ENCODE measurements at regions not wholly inside any gene's neighbourhood (a gene's known extent, or its start where the extent isn't known, plus 50 kb on each side); places are given as distances from the start of the nearest gene placed in this dataset.
"Not testable (repeated sequence)": the region's sequence is repeated elsewhere in the genome, so short reads cannot be mapped to it uniquely, and the experiment has no call there.

DNA sequence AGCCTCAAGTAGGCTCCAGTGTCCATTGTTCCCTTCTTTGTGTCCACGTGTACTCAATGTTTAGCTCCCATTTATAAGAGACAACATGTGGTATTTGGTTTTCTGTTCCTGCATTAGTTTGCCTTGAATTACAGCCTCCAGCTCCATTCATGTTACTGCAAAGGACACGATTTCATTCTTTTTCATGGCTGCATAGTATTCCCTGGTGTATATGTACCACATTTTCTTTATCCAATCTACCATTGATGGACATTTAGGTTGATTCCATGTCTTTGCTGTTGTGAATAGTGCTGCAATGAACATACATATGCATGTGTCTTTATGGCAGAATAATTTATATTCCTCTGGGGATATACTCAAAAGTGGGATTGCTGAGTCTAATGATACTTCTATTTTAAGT, 75.2 kb upstream of the NID2 start:
- H3K36me3 ChIP-seq (ENCODE audit: insufficient read depth, low read length); H3K4me3 ChIP-seq (ENCODE audit: low read length); H3K27me3 ChIP-seq (ENCODE audit: insufficient read depth, low read length, poor library complexity, severe bottlenecking); H3K36me3 Mint-ChIP-seq; H3K27me3 Mint-ChIP-seq; DNase-seq; H3K9me3 Mint-ChIP-seq; H3K4me3 Mint-ChIP-seq; H3K4me1 ChIP-seq (ENCODE audit: insufficient read depth, low read length); H3K9me3 ChIP-seq (ENCODE audit: low read length); H3K27ac Mint-ChIP-seq; H3K27ac ChIP-seq (ENCODE audit: low read depth, low read length); POLR2A ChIA-PET: not testable (repeated sequence)
- H3K4me1 Mint-ChIP-seq = peaks cover 27 to 30% (median 28%) of the 10 kb centered on the region in 3 donors
- CTCF ChIA-PET = interaction anchor here (1.8 kb wide), 1 partner anchor 13 kb away, joined by 4 read pairs; no protein-coding TSS in a partner anchor

GRCh38 chr14:52142504-52142903, 73.6 kb upstream of the NID2 start:
- H3K27ac ChIP-seq (ENCODE audit: low read depth, low read length) = no peak overlapping the region
- peaks cover 11 to 14% (median 12%) of the 10 kb centered on the region in 3 donors for H3K4me1 Mint-ChIP-seq
- no peaks in the 10 kb centered on the region for H3K4me1 ChIP-seq (ENCODE audit: insufficient read depth, low read length)
- no peaks in the 10 kb centered on the region for H3K36me3 Mint-ChIP-seq
- H3K9me3 Mint-ChIP-seq = peaks cover 0 to 4% (median 0%) of the 10 kb centered on the region in 5 donors
- no peak overlapping the region for H3K27ac Mint-ChIP-seq
- no peaks in the 10 kb centered on the region for H3K36me3 ChIP-seq (ENCODE audit: insufficient read depth, low read length)
- ChIA-PET CTCF (interaction anchor here (1.8 kb wide), 1 partner anchor 12 kb away, joined by 4 read pairs; no protein-coding TSS in a partner anchor), POLR2A (no interaction called here)
- H3K27me3 Mint-ChIP-seq = no peaks in the 10 kb centered on the region
- DNase-seq = no peak
- H3K27me3 ChIP-seq (ENCODE audit: insufficient read depth, low read length, poor library complexity, severe bottlenecking) = no peaks in the 10 kb centered on the region
- H3K9me3 ChIP-seq (ENCODE audit: low read length) = no peaks in the 10 kb centered on the region
- H3K4me3 ChIP-seq (ENCODE audit: low read length) = no peak overlapping the region
- no peak overlapping the region for H3K4me3 Mint-ChIP-seq

GRCh38 chr14:52131640-52132320, 62.9 kb upstream of the NID2 start:
- Histone ChIP-seq H3K4me1 (ENCODE audit: insufficient read depth, low read length) (peaks cover 7% of the 10 kb centered on the region), H3K27me3 (ENCODE audit: insufficient read depth, low read length, poor library complexity, severe bottlenecking) (no peaks in the 10 kb centered on the region), H3K36me3 (ENCODE audit: insufficient read depth, low read length) (no peaks in the 10 kb centered on the region), H3K9me3 (ENCODE audit: low read length) (no peaks in the 10 kb centered on the region), H3K4me3 (ENCODE audit: low read length) (no peak overlapping the region), H3K27ac (ENCODE audit: low read depth, low read length) (no peak overlapping the region)
- Mint-ChIP-seq H3K27ac (peak overlapping the region in 2 of 8 donors; percentile 42 to 59), H3K36me3 (peaks cover 0 to 17% (median 2%) of the 10 kb centered on the region in 3 donors), H3K4me1 (peaks cover 11 to 20% (median 19%) of the 10 kb centered on the region in 3 donors), H3K27me3 (no peaks in the 10 kb centered on the region), H3K9me3 (peaks cover 6 to 13% (median 8%) of the 10 kb centered on the region in 5 donors), H3K4me3 (peak overlapping the region in 4 of 7 donors; percentile 34 to 65 (median 60))
- peak in 4 of 5 donors; percentile 25 to 60 (median 34) for DNase-seq
- POLR2A ChIA-PET = no interaction called here
- CTCF ChIA-PET = interaction anchor here (0.7 to 1.5 kb wide), 4 partner anchors 10 to 88 kb away, joined by 3 read pairs; no protein-coding TSS in a partner anchor

GRCh38 chr14:52129721-52130120, 60.9 kb upstream of the NID2 start:
- no peak overlapping the region for H3K4me3 Mint-ChIP-seq
- peaks cover 28 to 38% (median 37%) of the 10 kb centered on the region in 3 donors for H3K4me1 Mint-ChIP-seq
- no peak overlapping the region for H3K27ac Mint-ChIP-seq
- ChIA-PET POLR2A (no interaction called here), CTCF (no interaction called here)
- H3K27me3 Mint-ChIP-seq = peaks cover 0 to 2% of the 10 kb centered on the region in 2 donors
- DNase-seq = no peak
- no peaks in the 10 kb centered on the region for H3K36me3 ChIP-seq (ENCODE audit: insufficient read depth, low read length)
- H3K36me3 Mint-ChIP-seq = peaks cover 0 to 6% (median 2%) of the 10 kb centered on the region in 3 donors
- H3K27me3 ChIP-seq (ENCODE audit: insufficient read depth, low read length, poor library complexity, severe bottlenecking) = no peaks in the 10 kb centered on the region
- no peaks in the 10 kb centered on the region for H3K9me3 ChIP-seq (ENCODE audit: low read length)
- H3K9me3 Mint-ChIP-seq = peaks cover 0 to 2% (median 0%) of the 10 kb centered on the region in 5 donors
- no peak overlapping the region for H3K4me3 ChIP-seq (ENCODE audit: low read length)
- H3K27ac ChIP-seq (ENCODE audit: low read depth, low read length) = no peak overlapping the region
- H3K4me1 ChIP-seq (ENCODE audit: insufficient read depth, low read length) = peaks cover 20% of the 10 kb centered on the region

GRCh38 chr14:52125885-52126284, 57.0 kb upstream of the NID2 start:
- peaks cover 17 to 25% (median 22%) of the 10 kb centered on the region in 3 donors for H3K4me1 Mint-ChIP-seq
- ChIA-PET CTCF (no interaction called here), POLR2A (no interaction called here)
- no peaks in the 10 kb centered on the region for H3K9me3 ChIP-seq (ENCODE audit: low read length)
- H3K9me3 Mint-ChIP-seq = no peaks in the 10 kb centered on the region
- H3K27ac ChIP-seq (ENCODE audit: low read depth, low read length) = no peak overlapping the region
- peaks cover 14% of the 10 kb centered on the region for H3K4me1 ChIP-seq (ENCODE audit: insufficient read depth, low read length)
- H3K4me3 Mint-ChIP-seq = peak overlapping the region; percentile 19 to 51 (median 34)
- peaks cover 0 to 2% of the 10 kb centered on the region in 2 donors for H3K27me3 Mint-ChIP-seq
- H3K4me3 ChIP-seq (ENCODE audit: low read length) = no peak overlapping the region
- peak in 1 of 5 donors; percentile 13 for DNase-seq
- no peaks in the 10 kb centered on the region for H3K27me3 ChIP-seq (ENCODE audit: insufficient read depth, low read length, poor library complexity, severe bottlenecking)
- no peaks in the 10 kb centered on the region for H3K36me3 ChIP-seq (ENCODE audit: insufficient read depth, low read length)
- peak overlapping the region in 4 of 8 donors; percentile 2 to 62 (median 54) for H3K27ac Mint-ChIP-seq
- peaks cover 0 to 4% (median 0%) of the 10 kb centered on the region in 3 donors for H3K36me3 Mint-ChIP-seq

DNA sequence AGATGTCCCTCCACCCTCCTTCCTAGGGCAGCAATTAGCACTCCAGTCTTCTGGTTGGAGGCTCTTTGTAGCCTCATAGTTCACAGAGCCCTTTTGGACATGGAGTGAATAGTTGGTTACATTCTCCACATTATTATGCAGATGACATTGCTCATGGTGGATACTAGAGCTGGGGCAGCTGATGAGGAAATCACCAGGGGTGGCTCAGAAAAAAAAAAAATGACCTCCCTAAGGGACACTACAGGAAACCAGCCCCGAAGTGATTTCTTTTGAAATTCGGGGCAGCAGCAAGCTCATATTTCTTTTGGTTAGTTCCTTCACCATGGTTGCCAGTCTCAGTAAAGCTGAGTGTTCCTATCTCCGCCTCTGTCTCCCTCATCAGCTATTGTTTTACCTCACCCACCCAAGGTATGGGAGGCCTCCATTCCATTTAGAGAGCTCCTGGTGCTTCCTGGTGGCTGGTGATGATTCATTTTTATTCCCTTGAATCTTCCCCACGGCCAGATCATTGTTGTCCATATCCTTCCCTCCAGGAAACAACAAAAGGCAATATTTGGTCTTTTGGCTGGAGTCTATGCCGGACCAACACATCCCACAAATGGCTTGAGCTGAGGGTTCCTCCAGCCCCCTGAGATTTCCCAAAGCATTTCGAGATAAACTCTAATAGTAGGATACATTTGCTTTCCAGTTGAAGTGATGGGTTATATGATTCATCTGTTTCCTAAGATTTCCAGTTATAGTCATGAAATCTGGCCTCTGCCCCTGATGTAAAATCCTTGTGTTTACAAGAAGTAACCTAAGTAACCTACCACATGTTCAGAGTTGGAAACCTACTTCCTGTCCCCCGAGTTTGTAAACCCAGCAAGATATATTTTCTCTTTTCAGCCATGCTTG, 56.2 kb upstream of the NID2 start:
- peaks cover 0 to 2% of the 10 kb centered on the region in 2 donors for H3K27me3 Mint-ChIP-seq
- peak in 2 of 5 donors; percentile 13 to 32 for DNase-seq
- no peaks in the 10 kb centered on the region for H3K27me3 ChIP-seq (ENCODE audit: insufficient read depth, low read length, poor library complexity, severe bottlenecking)
- no peaks in the 10 kb centered on the region for H3K36me3 ChIP-seq (ENCODE audit: insufficient read depth, low read length)
- peaks cover 17 to 25% (median 22%) of the 10 kb centered on the region in 3 donors for H3K4me1 Mint-ChIP-seq
- no peak overlapping the region for H3K27ac ChIP-seq (ENCODE audit: low read depth, low read length)
- H3K27ac Mint-ChIP-seq = peak overlapping the region in 3 of 8 donors; percentile 1 to 58 (median 51)
- ChIA-PET CTCF (interaction anchor here (0.9 kb wide), 1 partner anchor 10 kb away, joined by 4 read pairs; no protein-coding TSS in a partner anchor), POLR2A (no interaction called here)
- peaks cover 0 to 4% (median 0%) of the 10 kb centered on the region in 3 donors for H3K36me3 Mint-ChIP-seq
- no peaks in the 10 kb centered on the region for H3K9me3 ChIP-seq (ENCODE audit: low read length)
- peaks cover 14% of the 10 kb centered on the region for H3K4me1 ChIP-seq (ENCODE audit: insufficient read depth, low read length)
- no peak overlapping the region for H3K4me3 ChIP-seq (ENCODE audit: low read length)
- H3K9me3 Mint-ChIP-seq = no peaks in the 10 kb centered on the region
- H3K4me3 Mint-ChIP-seq = peak overlapping the region in 5 of 7 donors; percentile 2 to 51 (median 24)

- CTCF ChIA-PET; H3K27me3 Mint-ChIP-seq; H3K27ac ChIP-seq (ENCODE audit: low read depth, low read length); H3K36me3 ChIP-seq (ENCODE audit: insufficient read depth, low read length); POLR2A ChIA-PET; H3K9me3 ChIP-seq (ENCODE audit: low read length); H3K9me3 Mint-ChIP-seq; H3K4me3 Mint-ChIP-seq; H3K27ac Mint-ChIP-seq; H3K36me3 Mint-ChIP-seq; DNase-seq; H3K4me3 ChIP-seq (ENCODE audit: low read length); H3K27me3 ChIP-seq (ENCODE audit: insufficient read depth, low read length, poor library complexity, severe bottlenecking): not testable (repeated sequence)
- peaks cover 14% of the 10 kb centered on the region for H3K4me1 ChIP-seq (ENCODE audit: insufficient read depth, low read length)
- peaks cover 17 to 21% (median 20%) of the 10 kb centered on the region in 3 donors for H3K4me1 Mint-ChIP-seq
Measured at GRCh38 chr14:52122163-52122562, 53.3 kb upstream of the NID2 start.

DNA sequence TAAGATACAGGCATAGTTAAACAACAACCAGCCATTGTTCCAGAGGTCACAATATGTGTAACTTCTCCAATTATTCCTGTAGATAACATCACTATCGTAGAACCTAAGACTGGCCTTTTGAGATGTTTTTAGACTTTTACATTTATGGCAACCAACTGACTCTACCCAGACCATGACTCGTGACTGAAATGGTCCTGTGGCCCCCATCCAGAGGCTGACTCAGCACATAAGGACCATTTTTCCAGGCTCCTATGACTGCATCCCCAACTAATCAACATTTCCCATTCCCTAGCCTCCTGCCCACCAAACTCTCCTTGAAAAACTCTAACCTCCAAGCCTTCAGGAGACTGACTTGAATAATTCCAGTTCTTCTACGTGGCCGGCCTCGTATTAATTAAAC, 52.6 kb upstream of the NID2 start:
- Mint-ChIP-seq H3K27me3 (peaks cover 0 to 2% of the 10 kb centered on the region in 2 donors), H3K9me3 (no peaks in the 10 kb centered on the region), H3K36me3 (peaks cover 0 to 6% (median 0%) of the 10 kb centered on the region in 3 donors), H3K4me1 (peaks cover 15 to 19% (median 19%) of the 10 kb centered on the region in 3 donors), H3K4me3 (no peak overlapping the region), H3K27ac (peak overlapping the region in 2 of 8 donors; percentile 0 to 72)
- H3K36me3 ChIP-seq (ENCODE audit: insufficient read depth, low read length) = no peaks in the 10 kb centered on the region
- ChIA-PET CTCF (no interaction called here), POLR2A (no interaction called here)
- no peaks in the 10 kb centered on the region for H3K27me3 ChIP-seq (ENCODE audit: insufficient read depth, low read length, poor library complexity, severe bottlenecking)
- peaks cover 14% of the 10 kb centered on the region for H3K4me1 ChIP-seq (ENCODE audit: insufficient read depth, low read length)
- H3K4me3 ChIP-seq (ENCODE audit: low read length) = no peak overlapping the region
- no peak for DNase-seq
- H3K27ac ChIP-seq (ENCODE audit: low read depth, low read length) = no peak overlapping the region
- no peaks in the 10 kb centered on the region for H3K9me3 ChIP-seq (ENCODE audit: low read length)

All from CD8-positive, alpha-beta memory T cell (primary cell).